ENCODE measurements at regions not wholly inside any gene's neighbourhood (a gene's known extent, or its start where the extent isn't known, plus 50 kb on each side); places are given as distances from the start of the nearest gene placed in this dataset.

DNA sequence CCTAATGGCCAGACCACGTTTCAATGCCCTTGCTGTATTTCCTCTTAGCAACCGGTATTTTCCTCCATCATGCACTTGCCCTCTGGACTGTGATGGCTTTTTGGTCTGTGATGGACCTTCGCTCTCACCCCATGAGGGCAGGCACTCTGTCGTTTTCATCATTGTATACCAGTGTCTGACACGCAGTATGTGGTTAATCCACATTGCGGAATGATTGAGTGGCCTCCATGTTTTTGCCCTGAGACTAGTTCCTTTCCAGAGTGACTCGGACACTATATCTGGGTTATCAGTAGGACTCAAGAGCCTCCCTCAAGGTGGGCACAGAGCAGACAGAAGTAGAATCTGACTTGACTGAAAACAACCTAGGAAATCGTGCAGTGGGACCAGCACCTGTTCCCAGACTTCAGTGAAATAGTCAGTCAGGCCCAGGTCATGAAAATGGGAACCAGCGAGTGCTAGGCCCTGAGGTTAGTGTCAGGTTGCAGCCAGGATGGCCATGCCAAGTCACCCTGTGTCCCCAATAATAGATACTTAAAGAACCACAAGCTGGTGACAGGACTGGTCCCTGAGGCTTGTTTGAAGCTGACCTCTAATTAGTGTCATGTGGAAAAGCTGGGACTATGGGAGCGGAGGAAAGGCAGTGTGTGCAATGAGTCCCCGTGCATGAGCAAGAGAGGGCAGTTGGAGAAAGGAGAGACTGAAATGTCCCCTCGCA, 464.7 kb downstream of the INSC start:
- TF ChIP-seq GATA1 (IDR thresholded peaks at IDR 0.05; ENCODE audit: low read depth, low read length) (no peak), POLR2A (IDR thresholded peaks at IDR 0.05; ENCODE audit: low read length) (no peak)
- no peak for DNase-seq

DNA sequence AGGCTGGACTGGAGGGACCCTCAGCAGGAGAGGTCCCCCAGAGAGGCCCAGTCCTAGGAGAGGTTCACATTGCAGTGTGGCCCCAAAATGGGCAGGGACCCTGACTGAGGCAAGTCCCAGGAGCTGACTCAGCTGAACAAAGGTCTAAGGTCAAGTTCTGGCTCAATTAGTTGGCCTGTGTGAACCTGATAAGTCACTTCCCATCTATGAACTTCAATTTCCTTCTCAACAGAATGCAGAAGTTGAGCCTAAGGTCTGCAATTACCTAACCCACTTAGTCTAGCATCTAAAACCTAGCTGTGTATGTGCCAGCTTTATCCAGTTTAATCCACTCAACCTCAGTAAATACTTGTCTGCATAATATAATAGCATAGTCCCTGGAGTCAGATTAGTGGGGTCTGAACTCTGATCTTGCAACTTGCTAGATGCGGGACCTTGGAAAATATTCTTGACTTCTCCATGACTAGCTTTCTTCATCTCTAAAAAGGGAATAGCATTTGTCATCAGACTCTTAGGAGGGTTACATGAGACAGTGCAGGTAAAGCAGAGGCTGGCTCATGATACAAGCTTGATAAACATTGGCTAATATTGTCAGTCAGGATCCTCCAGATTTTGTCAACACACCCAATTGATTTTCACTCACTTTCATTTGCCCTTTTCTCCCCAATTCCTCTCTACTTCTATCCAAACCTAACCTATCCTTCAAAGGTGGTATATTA, 465.5 kb downstream of the INSC start:
- no peak for DNase-seq
- TF ChIP-seq POLR2A (IDR thresholded peaks at IDR 0.05; ENCODE audit: low read length) (no peak), GATA1 (IDR thresholded peaks at IDR 0.05; ENCODE audit: low read depth, low read length) (no peak)

DNA sequence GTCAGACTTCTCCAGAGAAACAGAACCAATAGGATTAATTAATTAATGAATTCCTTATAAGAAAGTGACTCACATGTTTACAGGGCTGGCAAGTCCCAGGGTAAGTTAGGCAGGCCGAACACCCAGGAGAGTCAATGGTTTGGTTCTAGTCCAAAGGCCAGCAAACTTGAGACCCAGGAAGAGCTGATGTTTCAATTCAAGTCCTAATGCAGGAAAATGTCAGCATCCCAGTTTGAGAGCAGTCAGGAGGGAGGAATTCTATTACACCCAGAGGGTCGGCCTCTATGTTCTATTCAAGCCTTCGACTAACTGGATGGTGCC, 466.0 kb downstream of the INSC start:
- TF ChIP-seq POLR2A (IDR thresholded peaks at IDR 0.05; ENCODE audit: low read length): no peak
- TF ChIP-seq GATA1 (IDR thresholded peaks at IDR 0.05; ENCODE audit: low read depth, low read length): no peak
- DNase-seq: no peak

DNA sequence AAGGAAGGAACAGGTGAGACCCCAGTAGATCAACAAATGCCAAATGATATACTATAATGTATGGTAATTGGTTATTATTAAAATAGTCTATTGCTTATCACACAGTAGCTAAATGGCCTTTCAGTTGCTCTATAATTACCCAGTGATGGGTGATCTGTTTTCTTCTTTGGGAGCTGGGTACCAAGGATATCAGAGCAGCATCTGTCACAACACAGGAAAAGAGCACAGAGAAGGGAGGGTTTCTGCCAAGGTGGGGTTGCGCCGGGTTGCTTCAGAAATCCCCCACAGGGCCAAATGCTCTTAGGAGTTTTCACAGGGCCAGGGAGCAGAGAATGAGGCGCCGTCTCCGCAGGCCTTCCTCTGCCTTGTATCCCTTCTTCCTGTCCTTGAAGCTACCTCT, 469.4 kb downstream of the INSC start:
- TF ChIP-seq GATA1 (IDR thresholded peaks at IDR 0.05; ENCODE audit: low read depth, low read length) (no peak), POLR2A (IDR thresholded peaks at IDR 0.05; ENCODE audit: low read length) (no peak)
- no peak for DNase-seq

DNA sequence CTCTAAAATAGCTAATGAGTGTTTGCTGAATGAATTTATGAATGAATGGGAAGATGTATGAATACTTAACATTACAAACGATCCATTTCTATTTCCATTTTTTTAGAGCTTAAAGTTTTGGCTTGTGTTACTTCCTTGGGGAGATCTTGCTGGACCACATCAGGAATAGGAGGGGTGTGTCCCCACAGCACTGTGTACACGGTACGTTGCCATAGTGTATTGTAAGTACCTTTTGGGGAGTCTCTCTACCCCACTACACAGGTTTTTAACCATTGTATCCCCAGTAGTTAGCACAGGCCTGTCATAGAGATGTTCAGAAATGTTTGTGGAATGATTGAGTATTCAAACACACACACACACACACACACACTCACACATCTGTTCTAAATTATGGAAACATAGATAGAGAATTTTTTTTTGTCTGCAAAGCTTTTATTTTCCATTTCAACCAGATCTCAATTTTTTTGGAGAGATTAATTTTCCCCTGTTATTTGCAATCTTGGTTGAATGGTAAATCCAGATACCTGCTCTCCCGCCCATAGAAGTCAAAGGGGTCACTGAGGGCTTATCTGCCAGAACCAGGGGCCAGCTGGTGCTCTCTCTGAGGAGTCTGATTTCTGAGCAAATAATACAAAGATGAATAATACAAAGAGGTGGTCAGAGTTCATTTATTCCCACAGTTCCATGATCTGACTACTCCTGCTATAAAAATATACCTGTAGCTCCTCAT, 471.0 kb downstream of the INSC start:
- TF ChIP-seq GATA1 (IDR thresholded peaks at IDR 0.05; ENCODE audit: low read depth, low read length): no peak
- no peak for TF ChIP-seq POLR2A (IDR thresholded peaks at IDR 0.05; ENCODE audit: low read length)
- no peak for DNase-seq

DNA sequence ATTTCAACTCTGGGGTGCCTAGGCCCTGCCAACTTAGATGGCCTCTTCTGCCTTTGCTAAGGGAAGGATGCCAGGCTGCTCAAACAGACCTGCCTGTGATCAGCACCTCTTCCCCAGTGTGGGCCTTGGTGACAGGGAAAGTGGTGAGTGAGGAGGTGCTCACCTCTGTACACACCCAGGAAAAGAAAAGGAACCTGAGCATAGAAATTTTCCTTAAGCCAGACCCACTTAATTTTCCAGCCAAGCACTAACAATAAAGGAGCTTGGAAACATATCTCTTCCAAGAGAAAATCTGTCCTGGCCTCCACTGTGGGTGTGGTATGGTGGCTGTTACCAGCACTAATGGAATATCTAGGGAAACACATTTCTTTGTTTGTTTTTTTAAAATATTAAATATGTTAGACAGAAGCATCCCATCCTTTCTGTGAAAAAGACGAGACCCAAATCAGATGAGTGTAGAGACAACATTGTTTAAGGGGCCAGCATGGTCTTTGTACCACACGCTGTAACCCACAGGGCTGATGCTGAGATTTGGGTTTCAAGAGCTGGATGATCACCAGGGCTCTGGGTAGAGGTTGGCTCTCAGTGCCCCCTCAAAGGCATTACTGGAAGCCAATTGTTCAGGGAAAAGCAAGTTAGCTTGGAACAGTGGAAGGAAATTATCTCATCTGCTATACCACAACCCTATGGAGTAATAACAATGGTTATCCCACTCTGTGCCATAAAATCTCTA, 472.2 kb downstream of the INSC start:
- no peak for TF ChIP-seq POLR2A (IDR thresholded peaks at IDR 0.05; ENCODE audit: low read length)
- TF ChIP-seq GATA1 (IDR thresholded peaks at IDR 0.05; ENCODE audit: low read depth, low read length): no peak
- DNase-seq: no peak

DNA sequence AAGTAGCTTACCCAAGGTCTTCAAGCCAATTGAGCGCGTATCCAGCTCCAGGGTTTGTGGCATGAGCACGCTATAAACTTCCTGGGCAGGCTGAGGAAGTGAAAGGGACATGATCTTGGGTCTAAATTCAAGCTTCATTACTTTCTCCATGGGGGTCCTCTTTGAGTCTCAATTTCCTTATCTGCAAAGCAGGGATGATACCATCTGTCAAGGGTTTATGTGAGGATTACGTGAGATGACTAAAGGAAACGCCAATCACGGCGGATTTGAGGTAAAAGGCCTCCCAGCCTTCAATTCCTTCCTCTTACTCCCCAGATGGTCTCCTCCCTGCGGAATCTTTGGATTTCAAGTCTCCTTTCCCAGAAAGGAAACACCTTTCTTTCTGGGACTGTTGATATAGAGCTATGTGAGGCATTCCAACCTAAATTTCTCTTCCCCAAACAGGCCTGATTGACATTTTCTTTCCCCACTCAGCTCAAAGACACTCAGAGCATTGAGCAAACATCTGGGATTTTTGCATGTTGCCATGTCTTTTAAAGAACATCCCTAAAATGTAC, 474.4 kb downstream of the INSC start:
- DNase-seq: no peak
- no peak for TF ChIP-seq GATA1 (IDR thresholded peaks at IDR 0.05; ENCODE audit: low read depth, low read length)
- TF ChIP-seq POLR2A (IDR thresholded peaks at IDR 0.05; ENCODE audit: low read length): no peak

DNA sequence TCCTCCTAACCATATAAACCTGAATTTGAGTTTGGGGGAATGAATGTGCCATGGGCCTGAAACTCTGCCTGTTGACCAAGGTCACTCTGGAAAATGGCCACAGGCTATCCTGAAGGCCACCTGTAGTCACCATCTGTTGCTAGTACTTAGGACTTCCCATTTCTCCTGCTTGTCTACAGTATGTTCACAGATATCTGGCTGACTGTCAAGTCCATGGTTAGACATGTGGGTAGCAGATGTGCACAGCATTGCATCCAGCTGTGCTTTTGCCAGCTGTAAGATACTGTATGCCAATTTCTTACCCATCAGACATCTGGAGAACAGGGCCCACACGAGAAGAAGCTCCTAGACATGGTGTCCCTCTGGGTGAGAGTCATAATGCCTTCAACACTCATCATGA, 475.4 kb downstream of the INSC start:
- DNase-seq: no peak
- no peak for TF ChIP-seq GATA1 (IDR thresholded peaks at IDR 0.05; ENCODE audit: low read depth, low read length)
- TF ChIP-seq POLR2A (IDR thresholded peaks at IDR 0.05; ENCODE audit: low read length): no peak

DNA sequence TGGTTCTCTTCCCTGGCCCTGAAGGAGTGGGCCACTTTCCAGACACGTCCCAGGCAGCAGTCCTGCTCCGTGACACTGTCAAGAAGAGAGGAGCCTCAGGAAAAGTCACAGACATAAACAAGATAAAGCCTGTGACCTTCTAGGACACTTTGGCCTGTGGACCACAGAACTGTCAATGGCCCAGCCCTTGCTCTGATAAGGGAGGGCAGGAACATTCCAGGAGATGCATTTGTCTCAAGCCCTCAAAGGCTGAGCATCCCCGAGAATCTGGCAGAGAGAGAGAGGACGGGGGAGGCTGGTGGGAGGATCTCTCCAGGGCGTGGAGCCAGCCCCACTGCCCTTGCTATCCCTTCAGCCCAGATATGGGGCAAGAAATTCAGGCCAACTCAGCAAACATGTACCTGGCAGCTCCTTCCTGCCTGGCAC, 476.4 kb downstream of the INSC start:
- DNase-seq: no peak
- TF ChIP-seq GATA1 (IDR thresholded peaks at IDR 0.05; ENCODE audit: low read depth, low read length) (no peak), POLR2A (IDR thresholded peaks at IDR 0.05; ENCODE audit: low read length) (no peak)

DNA sequence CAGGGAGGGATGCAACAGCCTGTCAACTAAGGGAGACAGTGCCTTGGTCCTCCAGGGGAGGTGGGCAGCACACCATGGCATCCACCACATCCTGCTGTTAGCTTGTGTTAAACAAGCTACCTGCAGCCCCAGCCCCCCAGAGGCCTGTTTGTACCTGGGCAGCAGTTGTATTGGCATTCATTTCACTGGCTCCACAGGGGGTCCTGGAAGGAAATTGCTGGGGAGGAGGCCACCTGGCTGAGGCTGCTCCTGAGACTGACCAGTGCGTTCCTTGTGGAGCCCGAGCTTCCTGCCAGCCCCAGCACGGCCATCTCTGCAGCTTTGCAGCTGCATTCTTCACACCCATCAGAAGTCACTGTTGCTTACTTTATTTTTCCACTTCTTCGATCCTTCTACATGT, 479.9 kb downstream of the INSC start:
- DNase-seq: no peak
- no peak for TF ChIP-seq POLR2A (IDR thresholded peaks at IDR 0.05; ENCODE audit: low read length)
- no peak for TF ChIP-seq GATA1 (IDR thresholded peaks at IDR 0.05; ENCODE audit: low read depth, low read length)

DNA sequence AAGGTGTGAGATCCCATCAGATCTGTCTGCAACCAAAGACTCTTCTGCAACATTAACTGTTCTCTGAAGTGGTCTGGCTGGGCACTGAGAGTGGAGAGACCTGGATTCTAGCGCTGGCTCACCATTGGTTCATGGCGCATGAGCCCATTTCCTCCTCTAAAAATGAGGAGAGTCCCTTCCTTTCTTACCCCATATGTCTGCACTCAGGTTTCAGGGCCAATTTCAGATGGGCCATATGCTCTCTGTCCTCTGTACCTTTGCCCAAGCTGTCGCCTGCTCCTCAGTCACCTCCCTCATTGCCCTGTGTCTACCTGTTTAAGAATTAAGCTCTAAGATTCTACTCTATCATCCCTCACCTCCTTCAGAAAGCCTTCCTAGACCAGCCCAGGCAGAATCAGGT, 484.7 kb downstream of the INSC start:
- TF ChIP-seq GATA1 (IDR thresholded peaks at IDR 0.05; ENCODE audit: low read depth, low read length) (no peak), POLR2A (IDR thresholded peaks at IDR 0.05; ENCODE audit: low read length) (no peak)
- DNase-seq: no peak

DNA sequence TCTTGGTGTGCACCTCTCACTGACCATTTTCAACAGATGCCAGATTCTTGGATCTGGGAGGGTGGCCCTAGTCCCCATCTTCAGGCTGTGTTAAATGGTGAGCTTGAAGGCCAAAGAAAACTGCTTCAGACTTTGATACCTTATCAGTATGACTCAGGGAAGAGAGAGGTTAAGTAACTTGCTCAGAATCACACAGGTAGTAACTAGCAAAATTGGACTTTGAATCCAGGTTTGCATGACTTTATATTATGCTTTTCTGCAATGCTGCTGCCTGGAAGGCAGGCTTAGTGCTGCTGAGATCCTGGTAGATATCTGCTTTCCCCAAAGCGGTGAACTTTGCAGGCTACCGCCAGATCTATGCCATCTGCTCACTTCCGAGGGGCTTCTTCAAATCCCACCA, 487.3 kb downstream of the INSC start:
- TF ChIP-seq POLR2A (IDR thresholded peaks at IDR 0.05; ENCODE audit: low read length): no peak
- no peak for TF ChIP-seq GATA1 (IDR thresholded peaks at IDR 0.05; ENCODE audit: low read depth, low read length)
- DNase-seq: no peak

DNA sequence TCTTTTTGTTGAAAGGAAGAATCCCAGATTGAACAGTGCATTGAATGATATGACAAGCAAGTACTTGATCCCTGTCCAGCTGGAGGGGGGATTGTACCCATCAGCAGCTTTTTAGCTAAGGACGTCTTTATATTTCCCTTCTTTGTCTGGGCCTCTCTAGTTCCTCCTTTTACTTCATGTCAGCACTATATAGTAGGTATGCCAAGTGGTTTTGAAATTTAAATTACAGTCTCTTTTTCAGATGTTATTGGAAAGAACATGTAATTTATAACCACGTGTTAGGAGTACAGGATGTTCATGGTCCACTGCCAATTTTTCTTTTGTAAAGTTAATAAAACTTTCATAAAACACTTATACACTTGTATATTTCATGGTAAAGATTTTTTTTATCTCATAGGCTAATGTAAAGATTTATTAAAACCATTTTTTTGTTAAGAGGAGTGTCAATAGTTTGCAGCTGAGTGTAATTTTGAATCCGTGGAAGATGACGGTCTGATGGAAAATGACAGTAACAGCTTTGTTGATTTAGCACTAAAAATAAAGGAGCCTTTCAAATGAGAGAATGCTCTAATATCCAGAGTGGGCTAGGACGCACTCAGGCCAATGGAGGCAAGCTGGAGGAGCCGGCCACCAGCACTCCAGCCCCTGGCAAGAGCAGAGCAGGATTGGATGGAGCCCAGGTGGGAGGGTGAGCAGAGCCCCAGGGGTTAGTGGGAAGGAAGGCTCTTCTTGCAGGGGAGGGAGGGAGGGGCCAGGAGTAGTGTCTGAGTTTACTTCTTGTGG, 488.3 kb downstream of the INSC start:
- no peak for DNase-seq
- TF ChIP-seq POLR2A (IDR thresholded peaks at IDR 0.05; ENCODE audit: low read length): no peak
- no peak for TF ChIP-seq GATA1 (IDR thresholded peaks at IDR 0.05; ENCODE audit: low read depth, low read length)

Data from erythroblast (primary cell).